K562 (cell line): ENCODE measurements at regions not wholly inside any gene's neighbourhood (a gene's known extent, or its start where the extent isn't known, plus 50 kb on each side); places are given as distances from the start of the nearest gene placed in this dataset.

Source experiments
- ATF1 ChIP-seq, 2 experiments: fragments of 450-650 bp in 1 of 2; IDR thresholded peaks; 2 replicates each; pipeline ENCODE4 v1.6.1; 2016; ENCODE audit warnings: missing compliant biosample characterization in 1 of 2, missing genetic modification characterization in 1 of 2
- ATF3 ChIP-seq, 2 experiments: fragments of 450-650 bp in 1 of 2; sonication (generic) in 1 of 2; formaldehyde crosslinking in 1 of 2; IDR thresholded peaks in 1 of 2; conservative IDR thresholded peaks in 1 of 2; 2 replicates each; pipeline versions ENCODE4 v1.6.1 to v1.8.1; 2016 to 2023; ENCODE audit warnings: mild to moderate bottlenecking in 2 of 2, moderate library complexity in 2 of 2, inconsistent platforms in 1 of 2, missing genetic modification reagents in 1 of 2
- CTCF ChIP-seq, 3 experiments: IDR thresholded peaks in 2 of 3; conservative IDR thresholded peaks in 1 of 3; 2 replicates each; pipeline ENCODE4 v1.5.1; 2011 to 2012; ENCODE audit warnings: low read length in 3 of 3, mild to moderate bottlenecking in 3 of 3, control low read depth in 2 of 3, improper control_type of control experiment in 1 of 3, inconsistent platforms in 1 of 3, low read depth in 1 of 3, mixed read lengths in 1 of 3, moderate library complexity in 1 of 3; ENCODE audit not compliant: insufficient read depth in 2 of 3
- FOXK2 ChIP-seq, 2 experiments: fragments of 450-650 bp; IDR thresholded peaks in 1 of 2; conservative IDR thresholded peaks in 1 of 2; 2 replicates each; pipeline ENCODE4 v1.6.1; 2016; ENCODE audit warnings: low read depth in 2 of 2, mild to moderate bottlenecking in 1 of 2
- GABPA ChIP-seq: fragments of 200-800 bp; sonication (Bioruptor generic); conservative IDR thresholded peaks from 2 replicates; pipeline ENCODE4 v1.6.1; 2016; ENCODE audit warnings: low read depth, missing genetic modification characterization, missing compliant biosample characterization
- RAD21 ChIP-seq, 2 experiments: fragments of 250-450 bp in 1 of 2; fragments of 450-650 bp in 1 of 2; sonication (Bioruptor Pico) in 1 of 2; formaldehyde crosslinking in 1 of 2; IDR thresholded peaks in 1 of 2; conservative IDR thresholded peaks in 1 of 2; 2 replicates each; pipeline versions ENCODE4 v1.4.0 to v1.8.0; 2020 to 2022; ENCODE audit warnings: mild to moderate bottlenecking in 2 of 2, moderate library complexity in 1 of 2
- SAFB ChIP-seq: fragments of 200-400 bp; formaldehyde crosslinking; IDR thresholded peaks from 2 replicates; pipeline ENCODE4 v1.6.1; 2017; ENCODE audit warnings: low read depth, low read length, borderline replicate concordance
- TRIM25 ChIP-seq: fragments of 450-650 bp; IDR thresholded peaks from 2 replicates; pipeline ENCODE4 v1.7.0; 2016; ENCODE audit warnings: borderline replicate concordance
- ZZZ3 ChIP-seq: fragments of 450-650 bp; IDR thresholded peaks from 2 replicates; pipeline ENCODE4 v1.6.1; 2016; ENCODE audit warnings: antibody characterized with exemption, mild to moderate bottlenecking, moderate library complexity

GRCh38 chr7:25839084-25839769, 312.8 kb upstream of the NFE2L3 start (continued):
- peak in 1 of 2 experiments; percentile 28; a peak in 2 of 4 replicates for TF ChIP-seq RAD21 (CRISPR knock-in tag; conservative IDR thresholded peaks at IDR 0.05 in 1 of 2, IDR thresholded peaks at IDR 0.05 in 1 of 2)
- no peak for TF ChIP-seq SAFB
- TF ChIP-seq GABPA: no peak
- TF ChIP-seq ATF3 (IDR thresholded peaks at IDR 0.05): peak; percentile 41
- TF ChIP-seq ATF3 (CRISPR knock-in tag; conservative IDR thresholded peaks at IDR 0.05): no peak
- TF ChIP-seq CTCF (IDR thresholded peaks at IDR 0.05 in 2 of 3, conservative IDR thresholded peaks at IDR 0.05 in 1 of 3; ENCODE audit: insufficient read depth in 2 of 3, low read depth in 1 of 3, low read length in 3 of 3): peak; percentile 30 to 53 (median 36); a peak in 4 of 6 replicates
- TF ChIP-seq ZZZ3: no peak
- no peak for TF ChIP-seq ATF1 (CRISPR knock-in tag; IDR thresholded peaks at IDR 0.05)
- peak; percentile 56; the same call in 1 of the 2 replicates for TF ChIP-seq ATF1 (tag; IDR thresholded peaks at IDR 0.05)
- no peak for TF ChIP-seq FOXK2 (conservative IDR thresholded peaks at IDR 0.05 in 1 of 2, IDR thresholded peaks at IDR 0.05 in 1 of 2; ENCODE audit: low read depth in 2 of 2)
- no peak for TF ChIP-seq TRIM25
